ENCODE measurements at regions not wholly inside any gene's neighbourhood (a gene's known extent, or its start where the extent isn't known, plus 50 kb on each side); places are given as distances from the start of the nearest gene placed in this dataset.
"Not testable (repeated sequence)": the region's sequence is repeated elsewhere in the genome, so short reads cannot be mapped to it uniquely, and the experiment has no call there.

DNA sequence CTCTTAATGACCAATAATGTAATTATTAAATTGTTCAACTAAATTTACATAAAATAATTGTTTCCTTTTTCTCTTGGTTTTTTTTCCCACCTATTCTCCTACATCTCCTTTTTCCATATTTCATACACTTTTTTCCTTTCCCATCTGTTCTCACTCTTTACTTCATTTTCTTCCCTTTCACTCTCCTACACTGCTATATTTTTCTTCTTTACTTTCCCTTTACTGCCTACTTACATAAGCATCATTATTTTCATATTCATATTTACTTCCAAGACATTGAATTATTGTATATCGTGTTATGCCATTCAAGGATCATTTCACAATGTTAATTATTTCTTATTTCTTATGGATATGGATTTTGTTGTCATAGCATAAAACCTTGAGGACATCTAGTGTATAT is 1275.6 kb downstream of the NSUN3 start:
- TF ChIP-seq, protein P1, sequence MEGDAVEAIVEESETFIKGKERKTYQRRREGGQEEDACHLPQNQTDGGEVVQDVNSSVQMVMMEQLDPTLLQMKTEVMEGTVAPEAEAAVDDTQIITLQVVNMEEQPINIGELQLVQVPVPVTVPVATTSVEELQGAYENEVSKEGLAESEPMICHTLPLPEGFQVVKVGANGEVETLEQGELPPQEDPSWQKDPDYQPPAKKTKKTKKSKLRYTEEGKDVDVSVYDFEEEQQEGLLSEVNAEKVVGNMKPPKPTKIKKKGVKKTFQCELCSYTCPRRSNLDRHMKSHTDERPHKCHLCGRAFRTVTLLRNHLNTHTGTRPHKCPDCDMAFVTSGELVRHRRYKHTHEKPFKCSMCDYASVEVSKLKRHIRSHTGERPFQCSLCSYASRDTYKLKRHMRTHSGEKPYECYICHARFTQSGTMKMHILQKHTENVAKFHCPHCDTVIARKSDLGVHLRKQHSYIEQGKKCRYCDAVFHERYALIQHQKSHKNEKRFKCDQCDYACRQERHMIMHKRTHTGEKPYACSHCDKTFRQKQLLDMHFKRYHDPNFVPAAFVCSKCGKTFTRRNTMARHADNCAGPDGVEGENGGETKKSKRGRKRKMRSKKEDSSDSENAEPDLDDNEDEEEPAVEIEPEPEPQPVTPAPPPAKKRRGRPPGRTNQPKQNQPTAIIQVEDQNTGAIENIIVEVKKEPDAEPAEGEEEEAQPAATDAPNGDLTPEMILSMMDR (IDR thresholded peaks at IDR 0.05; ENCODE audit: unreplicated experiment in 3 of 3): no peak
- no peaks in the 10 kb centered on the region for H3K36me3 Mint-ChIP-seq (ENCODE audit: low read depth)
- no peak overlapping the region for H3K27ac Mint-ChIP-seq
- H3K9me3 Mint-ChIP-seq: no peaks in the 10 kb centered on the region
- H3K27me3 Mint-ChIP-seq (ENCODE audit: low read depth): no peaks in the 10 kb centered on the region
- H3K4me1 Mint-ChIP-seq: no peaks in the 10 kb centered on the region
- H3K4me3 Mint-ChIP-seq: no peak overlapping the region

DNA sequence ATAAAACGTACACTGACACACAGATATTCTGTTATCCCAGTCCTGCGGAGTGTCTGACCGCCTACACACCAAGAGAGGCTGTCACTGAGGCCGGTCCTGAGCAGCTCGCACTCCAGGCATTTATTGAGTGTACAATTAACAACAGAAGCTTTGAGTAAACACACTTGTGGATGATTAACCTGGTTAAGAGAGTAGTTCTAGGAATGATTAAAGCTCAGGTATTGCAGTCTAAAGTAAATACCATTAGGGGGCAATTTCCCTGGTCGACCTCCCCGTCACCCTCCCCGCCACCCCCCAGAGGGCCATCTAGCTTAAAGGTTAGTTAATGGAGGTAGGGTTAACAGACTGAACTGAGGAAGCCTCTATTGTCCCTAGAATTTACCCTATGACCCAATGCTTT is 1278.5 kb downstream of the NSUN3 start:
- H3K4me3 Mint-ChIP-seq: no peak overlapping the region
- H3K36me3 Mint-ChIP-seq (ENCODE audit: low read depth): no peaks in the 10 kb centered on the region
- TF ChIP-seq, protein P1 (IDR thresholded peaks at IDR 0.05; ENCODE audit: unreplicated experiment in 3 of 3): no peak
- H3K4me1 Mint-ChIP-seq: no peaks in the 10 kb centered on the region
- no peaks in the 10 kb centered on the region for H3K9me3 Mint-ChIP-seq
- no peaks in the 10 kb centered on the region for H3K27me3 Mint-ChIP-seq (ENCODE audit: low read depth)
- no peak overlapping the region for H3K27ac Mint-ChIP-seq

DNA sequence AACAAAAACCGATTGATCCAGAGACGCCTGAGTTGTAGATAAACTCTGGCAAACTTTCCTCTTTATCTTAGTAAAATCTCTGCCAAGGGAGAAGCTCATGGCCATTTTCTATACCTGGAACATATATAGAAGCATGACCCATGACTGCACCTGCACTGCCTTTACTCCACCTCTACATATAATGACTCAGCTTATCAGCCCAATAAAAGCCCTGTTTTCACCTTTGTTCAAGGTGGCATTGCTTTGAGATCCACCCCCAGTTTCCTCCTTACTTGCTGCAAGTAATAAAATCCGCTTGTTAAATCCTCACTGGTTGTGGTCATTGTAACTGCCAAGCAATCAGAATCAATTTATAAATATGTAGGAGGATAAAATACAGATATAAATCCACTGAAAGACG is 1280.4 kb downstream of the NSUN3 start:
- peak overlapping the region in 1 of 3 experiments; percentile 42 for H3K27ac Mint-ChIP-seq

DNA sequence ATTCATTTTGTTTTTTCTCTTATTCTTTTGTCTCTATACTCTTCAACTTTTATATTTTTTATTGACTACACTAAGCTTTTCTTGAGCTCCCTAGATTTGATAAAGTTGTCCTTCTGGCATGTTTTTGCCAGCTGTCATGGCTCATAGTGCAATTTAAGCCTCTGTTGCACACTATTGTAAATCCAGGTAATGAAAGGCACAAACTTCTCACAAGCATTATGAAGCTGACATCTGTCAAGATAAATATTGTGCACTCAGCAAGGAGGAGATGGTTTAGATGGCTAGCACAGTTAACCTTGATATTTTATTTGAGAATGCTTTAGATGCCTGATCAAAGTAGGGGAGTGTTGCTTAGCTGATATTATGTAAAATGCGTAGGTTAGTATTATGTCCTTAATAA is 1280.9 kb downstream of the NSUN3 start:
- TF ChIP-seq, protein P1 (IDR thresholded peaks at IDR 0.05; ENCODE audit: unreplicated experiment in 3 of 3): no peak
- H3K9me3 Mint-ChIP-seq: no peaks in the 10 kb centered on the region
- H3K4me3 Mint-ChIP-seq: no peak overlapping the region
- no peaks in the 10 kb centered on the region for H3K4me1 Mint-ChIP-seq
- H3K27me3 Mint-ChIP-seq (ENCODE audit: low read depth): no peaks in the 10 kb centered on the region
- H3K36me3 Mint-ChIP-seq (ENCODE audit: low read depth): no peaks in the 10 kb centered on the region
- H3K27ac Mint-ChIP-seq: peak overlapping the region in 1 of 3 experiments; percentile 42

More for the DNA sequence above, 1280.4 kb downstream of the NSUN3 start:
- no peaks in the 10 kb centered on the region for H3K27me3 Mint-ChIP-seq (ENCODE audit: low read depth)
- no peak overlapping the region for H3K4me3 Mint-ChIP-seq
- TF ChIP-seq, protein P1 (IDR thresholded peaks at IDR 0.05; ENCODE audit: unreplicated experiment in 3 of 3): no peak
- no peaks in the 10 kb centered on the region for H3K9me3 Mint-ChIP-seq
- no peaks in the 10 kb centered on the region for H3K4me1 Mint-ChIP-seq
- no peaks in the 10 kb centered on the region for H3K36me3 Mint-ChIP-seq (ENCODE audit: low read depth)

DNA sequence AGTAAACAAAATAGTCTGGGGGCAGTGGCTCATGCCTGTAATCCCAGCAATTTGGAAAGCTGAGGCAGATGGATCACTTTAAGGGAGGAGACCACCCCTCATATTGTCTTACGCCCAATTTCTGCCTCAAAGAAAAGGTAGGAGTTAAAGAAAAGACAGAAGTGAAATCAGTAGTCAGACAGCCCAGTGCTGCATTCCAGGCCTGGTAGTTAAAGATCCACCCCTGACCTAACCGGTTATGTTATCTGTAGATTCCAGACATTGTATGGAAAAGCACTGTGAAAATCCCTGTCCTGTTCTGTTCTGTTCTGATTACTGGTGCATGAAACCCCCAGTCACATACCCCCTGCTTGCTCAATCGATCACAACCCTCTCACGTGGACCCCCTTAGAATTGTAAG is 1285.1 kb downstream of the NSUN3 start:
- peaks cover 15% of the 10 kb centered on the region for H3K4me1 Mint-ChIP-seq

DNA sequence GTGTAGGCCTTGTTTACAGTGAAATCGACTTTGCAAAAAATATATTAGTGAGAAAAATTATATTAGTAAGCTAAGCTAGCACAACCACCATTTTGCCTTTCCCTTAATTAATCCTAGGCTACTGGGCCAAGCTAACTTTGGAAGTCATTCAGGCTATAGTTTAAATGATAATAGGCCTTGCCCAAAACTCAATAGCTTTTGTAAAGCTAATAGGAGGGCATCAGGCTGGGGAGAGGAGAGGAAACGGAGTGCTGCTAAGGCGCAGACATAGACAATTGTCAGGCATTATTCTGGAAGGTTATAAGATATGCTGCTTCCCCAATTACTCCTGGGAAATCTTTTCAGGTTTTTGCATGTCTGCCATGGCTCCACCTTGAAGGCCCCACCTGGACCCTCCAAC is 1286.0 kb downstream of the NSUN3 start:
- Mint-ChIP-seq H3K36me3 (ENCODE audit: low read depth) (no peaks in the 10 kb centered on the region), H3K9me3 (no peaks in the 10 kb centered on the region), H3K4me3 (no peak overlapping the region), H3K27ac (no peak overlapping the region), H3K27me3 (ENCODE audit: low read depth) (no peaks in the 10 kb centered on the region), H3K4me1 (peaks cover 15% of the 10 kb centered on the region)
- TF ChIP-seq, protein P1 (IDR thresholded peaks at IDR 0.05; ENCODE audit: unreplicated experiment in 3 of 3): no peak

More for the DNA sequence above, 1285.1 kb downstream of the NSUN3 start:
- not testable (repeated sequence) for H3K36me3 Mint-ChIP-seq (ENCODE audit: low read depth); H3K9me3 Mint-ChIP-seq; H3K4me3 Mint-ChIP-seq; H3K27me3 Mint-ChIP-seq (ENCODE audit: low read depth)
- peak overlapping the region in 2 of 3 experiments; percentile 37 to 79 for H3K27ac Mint-ChIP-seq
